ENCODE measurements at regions not wholly inside any gene's neighbourhood (a gene's known extent, or its start where the extent isn't known, plus 50 kb on each side); places are given as distances from the start of the nearest gene placed in this dataset.

GRCh38 chr5:44661851-44662250, 146.9 kb upstream of the MRPS30 start:
- DNase-seq, result no peak
- no peaks in the 10 kb centered on the region for H4K20me1 ChIP-seq (ENCODE audit: insufficient read depth, low read length)
- H3K4me1 ChIP-seq (ENCODE audit: insufficient read depth, low read length), result no peaks in the 10 kb centered on the region
- no peak overlapping the region for H3K27ac ChIP-seq (ENCODE audit: low read length)
- H3K79me2 ChIP-seq (ENCODE audit: insufficient read depth, low read length), result no peaks in the 10 kb centered on the region
- no peak for ATAC-seq (ENCODE audit: insufficient read depth, low read depth)
- H3K4me2 ChIP-seq (ENCODE audit: insufficient read depth, low read length), result no peak overlapping the region
- H3K36me3 ChIP-seq (ENCODE audit: insufficient read depth, low read length), result no peaks in the 10 kb centered on the region
- H3K9me3 ChIP-seq (ENCODE audit: insufficient read depth, low read length, severe bottlenecking), result peaks cover 8% of the 10 kb centered on the region
- H3K27me3 ChIP-seq (ENCODE audit: insufficient read depth, low read length, poor library complexity), result no peaks in the 10 kb centered on the region
- TF ChIP-seq, protein P1, sequence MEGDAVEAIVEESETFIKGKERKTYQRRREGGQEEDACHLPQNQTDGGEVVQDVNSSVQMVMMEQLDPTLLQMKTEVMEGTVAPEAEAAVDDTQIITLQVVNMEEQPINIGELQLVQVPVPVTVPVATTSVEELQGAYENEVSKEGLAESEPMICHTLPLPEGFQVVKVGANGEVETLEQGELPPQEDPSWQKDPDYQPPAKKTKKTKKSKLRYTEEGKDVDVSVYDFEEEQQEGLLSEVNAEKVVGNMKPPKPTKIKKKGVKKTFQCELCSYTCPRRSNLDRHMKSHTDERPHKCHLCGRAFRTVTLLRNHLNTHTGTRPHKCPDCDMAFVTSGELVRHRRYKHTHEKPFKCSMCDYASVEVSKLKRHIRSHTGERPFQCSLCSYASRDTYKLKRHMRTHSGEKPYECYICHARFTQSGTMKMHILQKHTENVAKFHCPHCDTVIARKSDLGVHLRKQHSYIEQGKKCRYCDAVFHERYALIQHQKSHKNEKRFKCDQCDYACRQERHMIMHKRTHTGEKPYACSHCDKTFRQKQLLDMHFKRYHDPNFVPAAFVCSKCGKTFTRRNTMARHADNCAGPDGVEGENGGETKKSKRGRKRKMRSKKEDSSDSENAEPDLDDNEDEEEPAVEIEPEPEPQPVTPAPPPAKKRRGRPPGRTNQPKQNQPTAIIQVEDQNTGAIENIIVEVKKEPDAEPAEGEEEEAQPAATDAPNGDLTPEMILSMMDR (IDR thresholded peaks at IDR 0.05; ENCODE audit: borderline replicate concordance, extremely low read depth, low read length, poor library complexity, severe bottlenecking), result no peak
- TF ChIP-seq EZH2 (IDR thresholded peaks at IDR 0.05; ENCODE audit: borderline replicate concordance, low read depth, low read length, severe bottlenecking), result no peak
- no peak overlapping the region for H3K9ac ChIP-seq (ENCODE audit: low read depth, low read length)
- H2AFZ ChIP-seq (ENCODE audit: low read depth, low read length), result no peak overlapping the region
- H3K4me3 ChIP-seq (ENCODE audit: low read depth in 1 of 2, low read length in 2 of 2), result no peak overlapping the region

DNA sequence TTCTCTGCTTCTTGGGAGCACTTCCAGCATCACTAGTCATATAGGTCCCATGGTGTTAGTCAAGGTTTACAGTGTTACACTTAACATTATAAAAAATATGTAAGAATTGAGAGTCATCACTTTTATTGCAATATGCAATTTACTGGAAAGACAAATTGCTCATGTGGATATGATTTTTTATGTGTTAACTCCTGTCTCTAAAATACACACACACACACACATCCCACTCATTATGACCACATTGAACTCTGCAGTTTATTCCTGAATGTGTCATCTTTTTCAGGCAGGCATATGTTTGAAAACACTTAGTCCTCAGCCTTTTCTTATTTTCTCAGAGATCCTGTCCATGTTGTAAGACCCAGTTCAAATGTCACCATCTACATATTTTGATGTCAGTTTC, 148.5 kb upstream of the MRPS30 start:
- H3K4me2 ChIP-seq (ENCODE audit: insufficient read depth, low read length), result no peak overlapping the region
- H3K4me3 ChIP-seq (ENCODE audit: low read depth in 1 of 2, low read length in 2 of 2), result no peak overlapping the region
- no peaks in the 10 kb centered on the region for H3K79me2 ChIP-seq (ENCODE audit: insufficient read depth, low read length)
- no peak overlapping the region for H3K9ac ChIP-seq (ENCODE audit: low read depth, low read length)
- H3K4me1 ChIP-seq (ENCODE audit: insufficient read depth, low read length), result no peaks in the 10 kb centered on the region
- peaks cover 21% of the 10 kb centered on the region for H3K9me3 ChIP-seq (ENCODE audit: insufficient read depth, low read length, severe bottlenecking)
- no peaks in the 10 kb centered on the region for H3K36me3 ChIP-seq (ENCODE audit: insufficient read depth, low read length)
- TF ChIP-seq, protein P1 (IDR thresholded peaks at IDR 0.05; ENCODE audit: borderline replicate concordance, extremely low read depth, low read length, poor library complexity, severe bottlenecking), result no peak
- no peak for TF ChIP-seq EZH2 (IDR thresholded peaks at IDR 0.05; ENCODE audit: borderline replicate concordance, low read depth, low read length, severe bottlenecking)
- no peak overlapping the region for H3K27ac ChIP-seq (ENCODE audit: low read length)
- no peak for ATAC-seq (ENCODE audit: insufficient read depth, low read depth)
- DNase-seq, result no peak
- H4K20me1 ChIP-seq (ENCODE audit: insufficient read depth, low read length), result no peaks in the 10 kb centered on the region
- no peaks in the 10 kb centered on the region for H3K27me3 ChIP-seq (ENCODE audit: insufficient read depth, low read length, poor library complexity)
- no peak overlapping the region for H2AFZ ChIP-seq (ENCODE audit: low read depth, low read length)

DNA sequence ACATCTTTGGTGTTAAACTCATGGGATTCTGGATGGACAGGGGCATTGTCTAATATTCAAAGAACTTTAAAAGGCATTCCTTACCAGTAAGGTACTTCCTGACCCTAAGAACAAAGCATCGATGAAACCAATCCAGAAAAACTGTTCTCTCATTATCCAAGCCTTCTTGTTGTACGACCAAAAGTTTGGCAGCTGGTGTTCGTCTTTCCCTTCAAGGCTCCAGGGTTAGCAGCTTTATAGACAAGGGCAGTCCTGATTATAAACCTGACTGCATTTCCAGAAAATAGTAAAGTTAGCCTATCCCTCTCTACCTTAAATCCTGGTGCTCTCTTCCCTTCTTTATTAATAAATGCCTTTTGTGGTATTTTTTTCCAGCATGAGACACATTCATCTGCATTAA, 149.4 kb upstream of the MRPS30 start:
- Histone ChIP-seq H3K9ac (ENCODE audit: low read depth, low read length) (no peak overlapping the region), H3K36me3 (ENCODE audit: insufficient read depth, low read length) (no peaks in the 10 kb centered on the region), H3K27ac (ENCODE audit: low read length) (no peak overlapping the region), H2AFZ (ENCODE audit: low read depth, low read length) (no peak overlapping the region), H3K4me2 (ENCODE audit: insufficient read depth, low read length) (no peak overlapping the region), H3K4me1 (ENCODE audit: insufficient read depth, low read length) (no peaks in the 10 kb centered on the region), H3K4me3 (ENCODE audit: low read depth in 1 of 2, low read length in 2 of 2) (no peak overlapping the region), H3K79me2 (ENCODE audit: insufficient read depth, low read length) (no peaks in the 10 kb centered on the region), H3K27me3 (ENCODE audit: insufficient read depth, low read length, poor library complexity) (no peaks in the 10 kb centered on the region), H3K9me3 (ENCODE audit: insufficient read depth, low read length, severe bottlenecking) (peaks cover 21% of the 10 kb centered on the region), H4K20me1 (ENCODE audit: insufficient read depth, low read length) (no peaks in the 10 kb centered on the region)
- DNase-seq (no peak), ATAC-seq (ENCODE audit: insufficient read depth, low read depth) (no peak)
- TF ChIP-seq EZH2 (IDR thresholded peaks at IDR 0.05; ENCODE audit: borderline replicate concordance, low read depth, low read length, severe bottlenecking), result no peak
- TF ChIP-seq, protein P1 (IDR thresholded peaks at IDR 0.05; ENCODE audit: borderline replicate concordance, extremely low read depth, low read length, poor library complexity, severe bottlenecking), result no peak

DNA sequence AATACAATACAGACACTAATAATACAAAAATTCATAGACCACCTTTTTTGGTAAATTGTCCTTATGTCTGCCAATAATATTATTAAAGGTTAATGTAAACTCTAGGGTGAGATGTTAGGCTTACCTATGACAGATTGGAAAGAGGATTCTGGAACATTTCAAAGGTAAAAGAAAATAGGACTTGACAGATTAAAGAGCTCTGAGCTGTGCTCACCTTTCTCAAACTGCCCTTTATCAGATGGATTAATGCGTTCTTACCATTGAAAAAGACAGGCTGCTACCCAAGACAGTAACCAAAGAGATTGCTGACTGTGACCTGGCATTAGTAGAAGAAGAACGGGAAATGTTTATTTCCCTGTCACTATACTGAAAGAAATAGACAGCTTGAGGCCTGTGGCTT, 156.1 kb upstream of the MRPS30 start:
- H2AFZ ChIP-seq (ENCODE audit: low read depth, low read length), result no peak overlapping the region
- H3K79me2 ChIP-seq (ENCODE audit: insufficient read depth, low read length), result no peaks in the 10 kb centered on the region
- ATAC-seq (ENCODE audit: insufficient read depth, low read depth) (no peak), DNase-seq (no peak)
- H3K9me3 ChIP-seq (ENCODE audit: insufficient read depth, low read length, severe bottlenecking), result peaks cover 17% of the 10 kb centered on the region
- H3K27ac ChIP-seq (ENCODE audit: low read length), result no peak overlapping the region
- H3K4me3 ChIP-seq (ENCODE audit: low read depth in 1 of 2, low read length in 2 of 2), result no peak overlapping the region
- H4K20me1 ChIP-seq (ENCODE audit: insufficient read depth, low read length), result no peaks in the 10 kb centered on the region
- TF ChIP-seq, protein P1 (IDR thresholded peaks at IDR 0.05; ENCODE audit: borderline replicate concordance, extremely low read depth, low read length, poor library complexity, severe bottlenecking), result no peak
- no peak for TF ChIP-seq EZH2 (IDR thresholded peaks at IDR 0.05; ENCODE audit: borderline replicate concordance, low read depth, low read length, severe bottlenecking)
- H3K36me3 ChIP-seq (ENCODE audit: insufficient read depth, low read length), result no peaks in the 10 kb centered on the region
- H3K4me1 ChIP-seq (ENCODE audit: insufficient read depth, low read length), result no peaks in the 10 kb centered on the region
- no peak overlapping the region for H3K4me2 ChIP-seq (ENCODE audit: insufficient read depth, low read length)
- H3K9ac ChIP-seq (ENCODE audit: low read depth, low read length), result no peak overlapping the region
- no peaks in the 10 kb centered on the region for H3K27me3 ChIP-seq (ENCODE audit: insufficient read depth, low read length, poor library complexity)
